Spleen (tissue), 11 donors: ENCODE measurements at regions not wholly inside any gene's neighbourhood (a gene's known extent, or its start where the extent isn't known, plus 50 kb on each side); places are given as distances from the start of the nearest gene placed in this dataset.

Experiments
- DNase-seq: peaks from one replicate; pipeline ENCODE4 v3.0.0-alpha.2; 2020
- H3K27ac ChIP-seq, 8 donors: fragments of 200-600 bp; sonication (generic) in 7 of 8; 1 replicate in 4 of 8; 2 replicates in 4 of 8; pipeline versions ENCODE4 v1.5.0 to v1.8.0; 2016 to 2021; ENCODE audit warnings: inconsistent platforms in 4 of 8, mild to moderate bottlenecking in 4 of 8, moderate library complexity in 1 of 8
- H3K27me3 ChIP-seq, 7 donors: fragments of 200-600 bp; sonication (generic) in 6 of 7; replicated peaks in 1 of 7; 1 replicate in 4 of 7; 2 replicates in 3 of 7; pipeline versions ENCODE4 v1.5.0 to v1.8.0; 2016 to 2021; ENCODE audit warnings: inconsistent platforms in 3 of 7, mild to moderate bottlenecking in 1 of 7
- H3K36me3 ChIP-seq, 6 donors: fragments of 200-600 bp; sonication (generic) in 5 of 6; 1 replicate in 4 of 6; 2 replicates in 2 of 6; pipeline versions ENCODE4 v1.5.0 to v1.8.0; 2016 to 2021; ENCODE audit warnings: inconsistent platforms in 2 of 6
- H3K4me1 ChIP-seq, 6 donors: fragments of 200-600 bp; sonication (generic) in 5 of 6; 1 replicate in 3 of 6; 2 replicates in 3 of 6; pipeline versions ENCODE4 v1.5.0 to v1.8.0; 2016 to 2021; ENCODE audit warnings: inconsistent platforms in 3 of 6
- H3K4me3 ChIP-seq, 8 donors: fragments of 200-600 bp; sonication (generic) in 7 of 8; 1 replicate in 4 of 8; 2 replicates in 4 of 8; pipeline versions ENCODE4 v1.5.0 to v1.8.0; 2016 to 2021; ENCODE audit warnings: inconsistent platforms in 4 of 8, mild to moderate bottlenecking in 4 of 8, moderate library complexity in 2 of 8
- H3K9me3 ChIP-seq, 8 donors: fragments of 200-600 bp; sonication (generic) in 7 of 8; 1 replicate in 4 of 8; 2 replicates in 4 of 8; pipeline versions ENCODE4 v1.5.0 to v1.8.0; 2016 to 2021; ENCODE audit warnings: inconsistent platforms in 4 of 8
- POLR2A ChIP-seq, 3 donors: fragments of 450-650 bp; IDR thresholded peaks; one replicate each; pipeline ENCODE4 v1.5.1; 2017; ENCODE audit warnings: antibody characterized with exemption in 3 of 3, mild to moderate bottlenecking in 1 of 3
- POLR2AphosphoS5 ChIP-seq, 3 donors: sonication (generic); formaldehyde crosslinking; IDR thresholded peaks; one replicate each; pipeline ENCODE4 v1.5.1; 2017; ENCODE audit warnings: antibody characterized with exemption in 3 of 3
- WGBS, 5 donors: extraction: QIAGEN DNeasy Blood & Tissue Kit in 3 of 5; methylation state at CpG; one replicate each; pipeline versions ENCODE4 v1.1.5 to v1.1.7; 2013 to 2018; 5-methylcytosine and 5-hydroxymethylcytosine counted together
- intact Hi-C: fragments of 100-400 bp; cut with DNase I; formaldehyde crosslinking; loops from one replicate; pipeline ENCODE4 v1.15.0; 2023; ENCODE audit warnings: low total_unique reads
- TF ChIP-seq, protein P1 (sequence below), 11 experiments: fragments of 200-600 bp in 7 of 11; fragments of 450-650 bp in 4 of 11; sonication (generic) in 4 of 11; IDR thresholded peaks in 8 of 11; conservative IDR thresholded peaks in 3 of 11; 1 replicate in 7 of 11; 2 replicates in 4 of 11; pipeline versions ENCODE4 v1.4.0 to v1.8.0; 2016 to 2021; ENCODE audit warnings: antibody characterized with exemption in 11 of 11, inconsistent platforms in 4 of 11, mild to moderate bottlenecking in 1 of 11
- donor health status: healthy with polysubstance abuse.
- donor health status: DM: no; HTN: no; CAD: no; lungs with moderate emphysema.
- donor health status: DM: no; HTN: no; CAD: no.
- donor health status: Bipolar disorder and iron deficiency.
- donor health status: healthy.
- donor health status: DM: no; HTN: no; CAD: no.
- donor health status: DM: yes; HTN: yes; CAD: no.

DNA sequence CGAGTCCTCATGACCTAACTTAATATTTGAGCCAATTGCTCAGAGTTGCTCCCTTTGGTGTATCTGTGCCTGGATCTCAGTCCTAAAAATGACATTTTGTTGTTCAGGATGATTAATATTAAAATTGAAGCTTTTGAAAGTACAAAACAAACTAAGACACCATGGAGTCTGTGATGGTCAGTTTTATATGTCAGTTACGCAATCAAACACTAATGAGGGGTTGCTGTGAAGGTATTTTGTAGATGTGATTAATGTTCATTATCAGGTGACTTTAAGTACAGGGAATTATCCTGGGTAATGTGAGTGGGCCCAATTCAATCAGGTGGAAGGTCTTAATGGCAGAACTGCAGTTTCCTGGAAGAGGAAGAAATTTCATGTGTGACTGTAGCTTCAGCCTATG, 546.7 kb downstream of the REEP3 start:
- Histone ChIP-seq H3K27me3 (no peaks in the 10 kb centered on the region), H3K36me3 (no peaks in the 10 kb centered on the region), H3K4me1 (peaks cover 0 to 6% (median 2%) of the 10 kb centered on the region in 6 donors), H3K27ac (no peak overlapping the region), H3K4me3 (no peak overlapping the region), H3K9me3 (no peaks in the 10 kb centered on the region)
- no peak for DNase-seq
- WGBS, 5 donors, result 88 to 96% (median 91%) methylated on average over 2 of the region's 2 CpGs
- no peak for TF ChIP-seq POLR2AphosphoS5 (IDR thresholded peaks at IDR 0.05)
- TF ChIP-seq, protein P1, sequence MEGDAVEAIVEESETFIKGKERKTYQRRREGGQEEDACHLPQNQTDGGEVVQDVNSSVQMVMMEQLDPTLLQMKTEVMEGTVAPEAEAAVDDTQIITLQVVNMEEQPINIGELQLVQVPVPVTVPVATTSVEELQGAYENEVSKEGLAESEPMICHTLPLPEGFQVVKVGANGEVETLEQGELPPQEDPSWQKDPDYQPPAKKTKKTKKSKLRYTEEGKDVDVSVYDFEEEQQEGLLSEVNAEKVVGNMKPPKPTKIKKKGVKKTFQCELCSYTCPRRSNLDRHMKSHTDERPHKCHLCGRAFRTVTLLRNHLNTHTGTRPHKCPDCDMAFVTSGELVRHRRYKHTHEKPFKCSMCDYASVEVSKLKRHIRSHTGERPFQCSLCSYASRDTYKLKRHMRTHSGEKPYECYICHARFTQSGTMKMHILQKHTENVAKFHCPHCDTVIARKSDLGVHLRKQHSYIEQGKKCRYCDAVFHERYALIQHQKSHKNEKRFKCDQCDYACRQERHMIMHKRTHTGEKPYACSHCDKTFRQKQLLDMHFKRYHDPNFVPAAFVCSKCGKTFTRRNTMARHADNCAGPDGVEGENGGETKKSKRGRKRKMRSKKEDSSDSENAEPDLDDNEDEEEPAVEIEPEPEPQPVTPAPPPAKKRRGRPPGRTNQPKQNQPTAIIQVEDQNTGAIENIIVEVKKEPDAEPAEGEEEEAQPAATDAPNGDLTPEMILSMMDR (IDR thresholded peaks at IDR 0.05 in 8 of 11, conservative IDR thresholded peaks at IDR 0.05 in 3 of 11), result no peak
- TF ChIP-seq POLR2A (IDR thresholded peaks at IDR 0.05), result no peak
- intact Hi-C loops, result no loop called here

DNA sequence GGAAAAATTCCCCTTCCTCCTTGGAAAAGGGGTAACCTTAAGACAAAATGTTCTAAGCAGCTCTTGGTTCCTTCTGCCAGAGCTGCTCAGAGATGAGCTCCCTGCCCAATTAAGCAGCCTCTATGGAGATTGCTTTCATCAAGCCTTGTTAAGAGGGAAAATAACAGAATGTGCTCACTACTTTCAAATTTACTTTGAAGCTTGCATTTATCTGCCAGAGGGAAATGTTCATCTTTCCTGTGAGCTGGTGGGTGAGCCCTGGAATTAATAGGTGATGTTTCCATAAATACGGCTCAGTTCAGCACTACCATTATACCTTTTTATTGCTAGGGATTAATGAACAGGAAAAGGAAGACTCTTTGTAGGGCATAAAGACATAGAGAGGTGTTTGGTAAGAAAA, 549.0 kb downstream of the REEP3 start:
- intact Hi-C loops, result no loop called here
- Histone ChIP-seq H3K27me3 (no peaks in the 10 kb centered on the region), H3K9me3 (no peaks in the 10 kb centered on the region), H3K4me3 (no peak overlapping the region), H3K36me3 (no peaks in the 10 kb centered on the region), H3K27ac (no peak overlapping the region), H3K4me1 (peaks cover 0 to 6% (median 2%) of the 10 kb centered on the region in 6 donors)
- 82 to 95% (median 86%) methylated on average over 1 of the region's 1 CpG for WGBS, 5 donors
- TF ChIP-seq, protein P1 (IDR thresholded peaks at IDR 0.05 in 8 of 11, conservative IDR thresholded peaks at IDR 0.05 in 3 of 11), result no peak
- no peak for TF ChIP-seq POLR2AphosphoS5 (IDR thresholded peaks at IDR 0.05)
- no peak for TF ChIP-seq POLR2A (IDR thresholded peaks at IDR 0.05)
- no peak for DNase-seq

GRCh38 chr10:64071218-64071617, 550.0 kb downstream of the REEP3 start:
- Histone ChIP-seq H3K4me3 (no peak overlapping the region), H3K27ac (no peak overlapping the region), H3K9me3 (no peaks in the 10 kb centered on the region), H3K4me1 (peaks cover 0 to 6% (median 2%) of the 10 kb centered on the region in 6 donors), H3K36me3 (no peaks in the 10 kb centered on the region), H3K27me3 (no peaks in the 10 kb centered on the region)
- no peak for DNase-seq
- WGBS, 5 donors, result 69 to 89% (median 78%) methylated on average over 5 of the region's 5 CpGs
- no peak for TF ChIP-seq POLR2A (IDR thresholded peaks at IDR 0.05)
- TF ChIP-seq POLR2AphosphoS5 (IDR thresholded peaks at IDR 0.05), result no peak
- TF ChIP-seq, protein P1 (IDR thresholded peaks at IDR 0.05 in 8 of 11, conservative IDR thresholded peaks at IDR 0.05 in 3 of 11), result no peak
- intact Hi-C loops, result no loop called here

DNA sequence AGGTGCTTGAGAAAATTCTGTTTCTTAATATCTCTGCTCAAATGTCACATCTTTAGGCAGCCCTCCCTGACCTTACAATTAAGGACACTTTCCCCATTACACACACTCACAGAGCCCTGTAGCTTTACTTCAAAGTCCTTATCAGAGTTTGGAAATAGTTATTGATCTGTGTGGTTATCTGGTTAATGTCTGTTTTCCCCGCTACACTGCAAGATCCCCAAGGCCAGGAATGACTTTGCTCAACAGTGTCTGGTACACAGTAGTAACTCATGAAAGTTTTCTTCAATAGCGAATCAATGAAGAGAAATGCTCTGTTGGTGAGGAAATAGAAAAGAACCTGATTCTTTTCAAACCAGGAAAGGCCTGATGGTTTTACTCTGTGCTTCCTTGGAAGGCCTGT, 554.4 kb downstream of the REEP3 start:
- intact Hi-C loops, result no loop called here
- no peaks in the 10 kb centered on the region for H3K4me1 ChIP-seq
- no peak for DNase-seq
- H3K36me3 ChIP-seq, result no peaks in the 10 kb centered on the region
- no peak for TF ChIP-seq POLR2AphosphoS5 (IDR thresholded peaks at IDR 0.05)
- TF ChIP-seq, protein P1 (IDR thresholded peaks at IDR 0.05 in 8 of 11, conservative IDR thresholded peaks at IDR 0.05 in 3 of 11), result no peak
- H3K9me3 ChIP-seq, result no peaks in the 10 kb centered on the region
- H3K27me3 ChIP-seq, result no peaks in the 10 kb centered on the region
- no peak overlapping the region for H3K27ac ChIP-seq
- 87 to 97% (median 91%) methylated on average over 2 of the region's 2 CpGs for WGBS, 5 donors
- no peak overlapping the region for H3K4me3 ChIP-seq
